Ovary (tissue), 7 donors: ENCODE measurements at regions not wholly inside any gene's neighbourhood (a gene's known extent, or its start where the extent isn't known, plus 50 kb on each side); places are given as distances from the start of the nearest gene placed in this dataset.
A peak's percentile ranks its signal among the peaks of the same experiment; 100 is the strongest.

Experiments
- DNase-seq, 5 donors: peaks; one replicate each; pipeline ENCODE4 v3.0.0-alpha.2; 2019 to 2020
- H3K27ac ChIP-seq, 2 donors: fragments of 200-600 bp; one replicate each; pipeline versions ENCODE4 v1.5.1 to v1.8.0; 2019 to 2022
- H3K27me3 ChIP-seq: fragments of 200-600 bp; one replicate; pipeline ENCODE4 v1.8.0; 2022
- H3K36me3 ChIP-seq: fragments of 200-600 bp; sonication (generic); one replicate; pipeline ENCODE4 v1.5.1; 2019
- H3K4me1 ChIP-seq: one replicate; pipeline ENCODE4 v1.8.1; 2013; ENCODE audit warnings: mild to moderate bottlenecking, moderate library complexity; ENCODE audit not compliant: insufficient read depth
- H3K4me3 ChIP-seq: fragments of 200-600 bp; sonication (generic); one replicate; pipeline ENCODE4 v1.5.1; 2017
- H3K9me3 ChIP-seq, 2 donors: fragments of 200-600 bp in 1 of 2; sonication (generic) in 1 of 2; one replicate each; pipeline versions ENCODE4 v1.5.1 to v1.8.1; 2013 to 2019; ENCODE audit warnings: mild to moderate bottlenecking in 1 of 2, moderate library complexity in 1 of 2
- CTCF ChIP-seq, 3 donors: fragments of 450-650 bp in 2 of 3; fragments of 200-600 bp in 1 of 3; IDR thresholded peaks; one replicate each; pipeline versions ENCODE4 v1.5.1 to v1.8.0; 2016 to 2022; ENCODE audit warnings: antibody characterized with exemption in 3 of 3, mild to moderate bottlenecking in 1 of 3
- EP300 ChIP-seq: sonication (generic); formaldehyde crosslinking; IDR thresholded peaks from one replicate; pipeline ENCODE4 v1.6.1; 2017; ENCODE audit warnings: antibody characterized with exemption
- POLR2A ChIP-seq: fragments of 450-650 bp; IDR thresholded peaks from one replicate; pipeline ENCODE4 v1.6.1; 2017; ENCODE audit warnings: antibody characterized with exemption, mild to moderate bottlenecking, moderate library complexity
- WGBS, 3 donors: extraction: QIAGEN DNeasy Blood & Tissue Kit in 1 of 3; methylation state at CpG; one replicate each; pipeline versions ENCODE4 v1.1.5 to v1.1.7; 2013 to 2017; 5-methylcytosine and 5-hydroxymethylcytosine counted together
- intact Hi-C, 4 donors: fragments of 100-400 bp; cut with DNase I; formaldehyde crosslinking; loops; one replicate each; pipeline versions ENCODE4 v1.11.0 to v1.15.1; 2022 to 2023
- donor health status: DM: no; HTN: no; CAD: no; lungs with moderate emphysema.
- donor health status: DM: no; HTN: no; CAD: no.
- donor health status: Bipolar disorder and iron deficiency.
- donor health status: DM: no; HTN: no; CAD: no.
- donor health status: DM: yes; HTN: yes; CAD: no.

GRCh38 chr10:124286621-124287020 is 132.1 kb downstream of the OAT start:
- Histone ChIP-seq H3K27ac (no peak overlapping the region), H3K4me1 (peaks cover 2% of the 10 kb centered on the region), H3K9me3 (no peaks in the 10 kb centered on the region), H3K4me3 (no peak overlapping the region), H3K27me3 (no peaks in the 10 kb centered on the region), H3K36me3 (no peaks in the 10 kb centered on the region)
- TF ChIP-seq EP300 (no peak), CTCF (IDR thresholded peaks at IDR 0.05) (no peak), POLR2A (no peak)
- intact Hi-C loops = loop anchor here in 1 of 4 donors (5.0 kb wide), 1 partner anchor 81 kb away; no protein-coding TSS in a partner anchor
- DNase-seq = no peak
- WGBS, 3 donors = 68 to 78% (median 78%) methylated on average over 1 of the region's 1 CpG

- H3K9me3 ChIP-seq = no peaks in the 10 kb centered on the region
- peak in 1 of 5 donors; percentile 36 for DNase-seq
- TF ChIP-seq POLR2A (no peak), CTCF (IDR thresholded peaks at IDR 0.05) (no peak), EP300 (no peak)
- WGBS, 3 donors = 37 to 43% (median 42%) methylated on average over 21 of the region's 21 CpGs
- intact Hi-C loops = loop anchor here in 1 of 4 donors (5.0 kb wide), 1 partner anchor 81 kb away; no protein-coding TSS in a partner anchor
- no peaks in the 10 kb centered on the region for H3K27me3 ChIP-seq
- peaks cover 2% of the 10 kb centered on the region for H3K4me1 ChIP-seq
- no peaks in the 10 kb centered on the region for H3K36me3 ChIP-seq
- no peak overlapping the region for H3K27ac ChIP-seq
- H3K4me3 ChIP-seq = no peak overlapping the region
Observed at GRCh38 chr10:124285587-124286527, 132.9 kb downstream of the OAT start.

GRCh38 chr10:124283949-124284250 is 134.8 kb downstream of the OAT start:
- WGBS, 3 donors = 73 to 82% (median 82%) methylated on average over 9 of the region's 9 CpGs
- no peak for DNase-seq

More at GRCh38 chr10:124283949-124284250, 134.8 kb downstream of the OAT start:
- H3K36me3 ChIP-seq = no peaks in the 10 kb centered on the region
- H3K4me1 ChIP-seq = peaks cover 2% of the 10 kb centered on the region
- H3K4me3 ChIP-seq = no peak overlapping the region
- no peak overlapping the region for H3K27ac ChIP-seq
- intact Hi-C loops = no loop called here
- no peak for TF ChIP-seq POLR2A
- no peak for TF ChIP-seq CTCF (IDR thresholded peaks at IDR 0.05)
- no peak for TF ChIP-seq EP300
- H3K9me3 ChIP-seq = no peaks in the 10 kb centered on the region
- no peaks in the 10 kb centered on the region for H3K27me3 ChIP-seq
